ENCODE measurements at regions not wholly inside any gene's neighbourhood (a gene's known extent, or its start where the extent isn't known, plus 50 kb on each side); places are given as distances from the start of the nearest gene placed in this dataset.
A peak's percentile ranks its signal among the peaks of the same experiment; 100 is the strongest.
"Not testable (repeated sequence)": the region's sequence is repeated elsewhere in the genome, so short reads cannot be mapped to it uniquely, and the experiment has no call there.

- DNase-seq = not testable (repeated sequence)
These were observed 150.7 kb upstream of the FOXA2 start for GRCh38 chr20:22734946-22735647.

GRCh38 chr20:22740829-22741228, 156.5 kb upstream of the FOXA2 start:
- no peak for DNase-seq

GRCh38 chr20:22744341-22745193, 160.2 kb upstream of the FOXA2 start:
- DNase-seq = no peak

GRCh38 chr20:22745194-22745500, 160.8 kb upstream of the FOXA2 start:
- no peak for DNase-seq

GRCh38 chr20:22746957-22747356, 162.6 kb upstream of the FOXA2 start:
- no peak for DNase-seq

- DNase-seq = no peak
These were observed 168.0 kb upstream of the FOXA2 start for GRCh38 chr20:22752324-22752723.

GRCh38 chr20:22757424-22758183, 173.2 kb upstream of the FOXA2 start:
- DNase-seq = no peak

- no peak for DNase-seq
These were observed 174.4 kb upstream of the FOXA2 start for GRCh38 chr20:22758815-22759214.

GRCh38 chr20:22762576-22763256, 178.3 kb upstream of the FOXA2 start:
- DNase-seq = no peak

GRCh38 chr20:22763257-22763906, 179.0 kb upstream of the FOXA2 start:
- no peak for DNase-seq

GRCh38 chr20:22768266-22769178, 184.2 kb upstream of the FOXA2 start:
- no peak for DNase-seq

- DNase-seq = no peak
These were observed 185.9 kb upstream of the FOXA2 start for GRCh38 chr20:22770241-22770800.

GRCh38 chr20:22771706-22772105, 187.3 kb upstream of the FOXA2 start:
- no peak for DNase-seq

- no peak for DNase-seq
These were observed 189.0 kb upstream of the FOXA2 start for GRCh38 chr20:22773344-22773743.

GRCh38 chr20:22775256-22775655, 190.9 kb upstream of the FOXA2 start:
- DNase-seq = no peak

GRCh38 chr20:22775671-22776139, 191.3 kb upstream of the FOXA2 start:
- DNase-seq = no peak

- no peak for DNase-seq
These were observed 192.0 kb upstream of the FOXA2 start for GRCh38 chr20:22776369-22776768.

GRCh38 chr20:22779878-22780277, 195.5 kb upstream of the FOXA2 start:
- no peak for DNase-seq

- DNase-seq = no peak
These were observed 197.5 kb upstream of the FOXA2 start for GRCh38 chr20:22781869-22782268.

- peak; percentile 58 for DNase-seq
These were observed 205.3 kb upstream of the FOXA2 start for GRCh38 chr20:22789676-22790075.

All from renal pelvis (tissue), 1 donor.